Liver (tissue), 3 donors: ENCODE measurements at regions not wholly inside any gene's neighbourhood (a gene's known extent, or its start where the extent isn't known, plus 50 kb on each side); places are given as distances from the start of the nearest gene placed in this dataset.

Source experiments
- CTCF ChIP-seq: fragments of 150-350 bp; IDR thresholded peaks from 2 replicates; pipeline ENCODE4 v1.5.1; 2017; ENCODE audit warnings: improper control_type of control experiment, low read depth, low read length; ENCODE audit not compliant: missing input control
- EGR1 ChIP-seq, 2 donors: IDR thresholded peaks; 2 replicates each; pipeline ENCODE4 v1.6.1; 2016 to 2018; ENCODE audit warnings: antibody characterized with exemption in 2 of 2, low read depth in 2 of 2
- HNF4A ChIP-seq, 2 donors: conservative IDR thresholded peaks; 2 replicates each; pipeline ENCODE4 v1.6.1; 2016; ENCODE audit warnings: antibody characterized with exemption in 2 of 2, mild to moderate bottlenecking in 2 of 2
- JUND ChIP-seq, 2 donors: IDR thresholded peaks; 2 replicates each; pipeline ENCODE4 v1.6.1; 2016; ENCODE audit warnings: antibody characterized with exemption in 2 of 2
- MAX ChIP-seq: IDR thresholded peaks from 2 replicates; pipeline ENCODE4 v1.6.1; 2016; ENCODE audit warnings: antibody characterized with exemption
- RAD21 ChIP-seq, 2 donors: IDR thresholded peaks; 2 replicates each; pipeline ENCODE4 v1.6.1; 2016; ENCODE audit warnings: antibody characterized with exemption in 2 of 2, mild to moderate bottlenecking in 2 of 2
- REST ChIP-seq: IDR thresholded peaks from 2 replicates; pipeline ENCODE4 v1.6.1; 2016; ENCODE audit warnings: antibody characterized with exemption, mild to moderate bottlenecking
- SP1 ChIP-seq: IDR thresholded peaks from 2 replicates; pipeline ENCODE4 v1.6.1; 2018; ENCODE audit warnings: antibody characterized with exemption, mild to moderate bottlenecking
- TAF1 ChIP-seq: conservative IDR thresholded peaks from 2 replicates; pipeline ENCODE4 v1.6.1; 2016; ENCODE audit warnings: antibody characterized with exemption, mild to moderate bottlenecking
- YY1 ChIP-seq: IDR thresholded peaks from 2 replicates; pipeline ENCODE4 v1.6.1; 2016; ENCODE audit warnings: antibody characterized with exemption, mild to moderate bottlenecking
- TF ChIP-seq, protein P1 (sequence below): IDR thresholded peaks from 2 replicates; pipeline ENCODE4 v1.6.1; 2016; ENCODE audit warnings: antibody characterized with exemption
- donor health status: healthy.
- donor health status: healthy.

GRCh38 chr15:22228101-22228762 lies 147.9 kb downstream of the OR4M2 start:
- TF ChIP-seq CTCF (no peak), EGR1 (IDR thresholded peaks at IDR 0.05; ENCODE audit: low read depth in 2 of 2) (no peak), YY1 (no peak), RAD21 (IDR thresholded peaks at IDR 0.05) (peak; percentile 22 to 29), REST (no peak), MAX (peak; percentile 25), TAF1 (no peak), JUND (IDR thresholded peaks at IDR 0.05) (no peak), HNF4A (conservative IDR thresholded peaks at IDR 0.05) (peak; percentile 26 to 39), SP1 (peak; percentile 12)
- TF ChIP-seq, protein P1, sequence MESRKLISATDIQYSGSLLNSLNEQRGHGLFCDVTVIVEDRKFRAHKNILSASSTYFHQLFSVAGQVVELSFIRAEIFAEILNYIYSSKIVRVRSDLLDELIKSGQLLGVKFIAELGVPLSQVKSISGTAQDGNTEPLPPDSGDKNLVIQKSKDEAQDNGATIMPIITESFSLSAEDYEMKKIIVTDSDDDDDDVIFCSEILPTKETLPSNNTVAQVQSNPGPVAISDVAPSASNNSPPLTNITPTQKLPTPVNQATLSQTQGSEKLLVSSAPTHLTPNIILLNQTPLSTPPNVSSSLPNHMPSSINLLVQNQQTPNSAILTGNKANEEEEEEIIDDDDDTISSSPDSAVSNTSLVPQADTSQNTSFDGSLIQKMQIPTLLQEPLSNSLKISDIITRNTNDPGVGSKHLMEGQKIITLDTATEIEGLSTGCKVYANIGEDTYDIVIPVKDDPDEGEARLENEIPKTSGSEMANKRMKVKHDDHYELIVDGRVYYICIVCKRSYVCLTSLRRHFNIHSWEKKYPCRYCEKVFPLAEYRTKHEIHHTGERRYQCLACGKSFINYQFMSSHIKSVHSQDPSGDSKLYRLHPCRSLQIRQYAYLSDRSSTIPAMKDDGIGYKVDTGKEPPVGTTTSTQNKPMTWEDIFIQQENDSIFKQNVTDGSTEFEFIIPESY: no peak
